ENCODE measurements at regions not wholly inside any gene's neighbourhood (a gene's known extent, or its start where the extent isn't known, plus 50 kb on each side); places are given as distances from the start of the nearest gene placed in this dataset.

DNA sequence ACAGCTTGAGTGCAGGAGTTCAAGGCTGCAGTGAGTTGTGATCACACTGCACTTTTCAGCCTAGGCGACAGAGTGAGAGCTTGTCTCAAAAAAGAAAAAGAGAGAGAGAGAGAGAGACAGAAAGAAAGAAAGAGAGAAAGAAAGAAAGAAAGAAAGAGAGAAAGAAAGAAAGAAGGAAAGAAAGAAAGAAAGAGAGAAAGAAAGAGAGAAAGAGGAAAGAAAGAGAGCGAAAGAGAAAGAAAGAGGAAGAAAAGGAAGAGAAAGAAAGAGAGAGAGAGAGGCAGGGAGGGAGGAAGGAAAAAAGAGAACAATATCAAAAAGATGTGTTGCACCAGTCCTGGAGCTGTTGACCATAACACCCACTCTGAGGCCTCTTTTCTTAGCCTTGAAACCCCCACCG lies 89.8 kb upstream of the MBOAT2 start:
- TF ChIP-seq EZH2 (IDR thresholded peaks at IDR 0.05; ENCODE audit: low read length), result no peak
- TF ChIP-seq, protein P1, sequence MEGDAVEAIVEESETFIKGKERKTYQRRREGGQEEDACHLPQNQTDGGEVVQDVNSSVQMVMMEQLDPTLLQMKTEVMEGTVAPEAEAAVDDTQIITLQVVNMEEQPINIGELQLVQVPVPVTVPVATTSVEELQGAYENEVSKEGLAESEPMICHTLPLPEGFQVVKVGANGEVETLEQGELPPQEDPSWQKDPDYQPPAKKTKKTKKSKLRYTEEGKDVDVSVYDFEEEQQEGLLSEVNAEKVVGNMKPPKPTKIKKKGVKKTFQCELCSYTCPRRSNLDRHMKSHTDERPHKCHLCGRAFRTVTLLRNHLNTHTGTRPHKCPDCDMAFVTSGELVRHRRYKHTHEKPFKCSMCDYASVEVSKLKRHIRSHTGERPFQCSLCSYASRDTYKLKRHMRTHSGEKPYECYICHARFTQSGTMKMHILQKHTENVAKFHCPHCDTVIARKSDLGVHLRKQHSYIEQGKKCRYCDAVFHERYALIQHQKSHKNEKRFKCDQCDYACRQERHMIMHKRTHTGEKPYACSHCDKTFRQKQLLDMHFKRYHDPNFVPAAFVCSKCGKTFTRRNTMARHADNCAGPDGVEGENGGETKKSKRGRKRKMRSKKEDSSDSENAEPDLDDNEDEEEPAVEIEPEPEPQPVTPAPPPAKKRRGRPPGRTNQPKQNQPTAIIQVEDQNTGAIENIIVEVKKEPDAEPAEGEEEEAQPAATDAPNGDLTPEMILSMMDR (optimal IDR thresholded peaks at IDR 0.05 in 1 of 3, IDR thresholded peaks at IDR 0.05 in 1 of 3, conservative IDR thresholded peaks at IDR 0.05 in 1 of 3; ENCODE audit: extremely low read depth in 1 of 3, insufficient read depth in 2 of 3, low read length in 3 of 3), result no peak
- DNase-seq (ENCODE audit: low read depth, low spot score), result no peak
- Histone ChIP-seq H3K9ac (ENCODE audit: control insufficient read depth, extremely low read depth, insufficient read depth, low read length) (no peak overlapping the region), H4K20me1 (ENCODE audit: control insufficient read depth, extremely low read depth, insufficient read depth, low read length) (no peaks in the 10 kb centered on the region), H3K4me1 (ENCODE audit: control insufficient read depth, extremely low read depth, insufficient read depth, low read length) (peaks cover 20% of the 10 kb centered on the region), H3K9me1 (ENCODE audit: control insufficient read depth, extremely low read depth, insufficient read depth, low read length) (no peaks in the 10 kb centered on the region), H3K27ac (ENCODE audit: control insufficient read depth, insufficient read depth, low read length) (no peak overlapping the region), H3K36me3 (ENCODE audit: control insufficient read depth in 2 of 2, extremely low read depth in 1 of 2, insufficient read depth in 2 of 2, low read length in 2 of 2) (no peaks in the 10 kb centered on the region), H3K4me2 (ENCODE audit: control insufficient read depth, extremely low read depth, insufficient read depth, low read depth, low read length) (no peak overlapping the region), H2AFZ (ENCODE audit: control insufficient read depth, low read length) (no peak overlapping the region), H3K9me3 (ENCODE audit: control insufficient read depth, low read depth, low read length) (no peaks in the 10 kb centered on the region), H3K4me3 (ENCODE audit: control insufficient read depth in 2 of 3, extremely low read depth in 1 of 3, insufficient read depth in 2 of 3, low read depth in 1 of 3, low read length in 3 of 3) (no peak overlapping the region), H3K27me3 (ENCODE audit: control insufficient read depth, extremely low read depth, insufficient read depth, low read length) (no peaks in the 10 kb centered on the region), H3K79me2 (ENCODE audit: control insufficient read depth, insufficient read depth, low read length) (no peaks in the 10 kb centered on the region)
- no peak for FAIRE-seq
- dilution Hi-C loops (cut with MboI; ENCODE audit: extremely low pct_ligation_motif_present, low sequenced_read_pairs), result no loop called here

DNA sequence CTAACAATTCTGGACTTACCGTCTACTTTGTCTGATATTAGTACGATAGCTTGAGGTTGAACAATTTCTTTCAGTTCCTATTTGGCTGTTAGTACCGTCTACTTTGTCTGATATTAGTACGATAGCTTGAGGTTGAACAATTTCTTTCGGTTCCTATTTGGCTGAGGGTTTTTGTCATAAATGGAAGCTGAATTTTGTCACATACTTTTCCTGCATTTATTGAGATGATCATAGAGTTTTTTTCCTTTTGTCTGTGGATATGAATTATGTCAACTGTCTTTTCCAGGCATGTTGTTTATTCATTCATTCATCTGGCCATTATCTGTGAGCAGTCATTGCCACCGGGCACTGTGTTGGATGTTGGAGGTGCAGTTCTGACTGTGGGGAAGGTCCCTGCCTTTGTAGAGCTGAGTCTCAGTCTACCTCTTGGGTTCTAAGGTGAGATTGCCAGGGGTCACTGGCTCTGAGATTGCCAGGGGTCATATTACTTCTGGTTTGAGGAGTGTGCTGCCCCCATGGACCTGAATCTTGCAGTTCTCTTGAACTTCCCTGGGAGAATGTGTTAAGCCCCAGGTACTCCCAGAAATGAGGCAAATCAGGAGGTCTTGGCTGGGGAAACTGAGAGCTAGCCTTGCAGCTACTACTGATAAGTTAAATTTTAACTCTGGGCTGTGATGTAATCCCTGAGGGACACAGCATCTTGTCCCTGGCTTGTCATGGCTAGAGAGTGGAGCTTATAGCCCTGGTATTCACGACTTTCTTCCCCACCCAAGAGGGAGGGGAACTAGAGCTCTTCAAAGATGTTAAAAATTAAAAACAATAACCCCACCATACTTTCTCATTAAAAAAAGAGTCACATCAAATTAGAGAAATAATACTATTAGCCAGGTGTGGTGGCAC lies 89.1 kb upstream of the MBOAT2 start:
- dilution Hi-C loops (cut with MboI; ENCODE audit: extremely low pct_ligation_motif_present, low sequenced_read_pairs), result no loop called here
- peaks cover 20% of the 10 kb centered on the region for H3K4me1 ChIP-seq (ENCODE audit: control insufficient read depth, extremely low read depth, insufficient read depth, low read length)
- H3K4me2 ChIP-seq (ENCODE audit: control insufficient read depth, extremely low read depth, insufficient read depth, low read depth, low read length), result no peak overlapping the region
- H3K4me3 ChIP-seq (ENCODE audit: control insufficient read depth in 2 of 3, extremely low read depth in 1 of 3, insufficient read depth in 2 of 3, low read depth in 1 of 3, low read length in 3 of 3), result no peak overlapping the region
- no peaks in the 10 kb centered on the region for H3K9me3 ChIP-seq (ENCODE audit: control insufficient read depth, low read depth, low read length)
- H3K9me1 ChIP-seq (ENCODE audit: control insufficient read depth, extremely low read depth, insufficient read depth, low read length), result no peaks in the 10 kb centered on the region
- no peaks in the 10 kb centered on the region for H3K79me2 ChIP-seq (ENCODE audit: control insufficient read depth, insufficient read depth, low read length)
- H2AFZ ChIP-seq (ENCODE audit: control insufficient read depth, low read length), result no peak overlapping the region
- no peak overlapping the region for H3K9ac ChIP-seq (ENCODE audit: control insufficient read depth, extremely low read depth, insufficient read depth, low read length)
- no peaks in the 10 kb centered on the region for H4K20me1 ChIP-seq (ENCODE audit: control insufficient read depth, extremely low read depth, insufficient read depth, low read length)
- no peak overlapping the region for H3K27ac ChIP-seq (ENCODE audit: control insufficient read depth, insufficient read depth, low read length)
- TF ChIP-seq, protein P1 (optimal IDR thresholded peaks at IDR 0.05 in 1 of 3, IDR thresholded peaks at IDR 0.05 in 1 of 3, conservative IDR thresholded peaks at IDR 0.05 in 1 of 3; ENCODE audit: extremely low read depth in 1 of 3, insufficient read depth in 2 of 3, low read length in 3 of 3), result no peak
- no peak for TF ChIP-seq EZH2 (IDR thresholded peaks at IDR 0.05; ENCODE audit: low read length)
- no peaks in the 10 kb centered on the region for H3K27me3 ChIP-seq (ENCODE audit: control insufficient read depth, extremely low read depth, insufficient read depth, low read length)
- H3K36me3 ChIP-seq (ENCODE audit: control insufficient read depth in 2 of 2, extremely low read depth in 1 of 2, insufficient read depth in 2 of 2, low read length in 2 of 2), result no peaks in the 10 kb centered on the region
- DNase-seq (ENCODE audit: low read depth, low spot score) (no peak), FAIRE-seq (peak; percentile 53)

Measured in keratinocyte (primary cell).